Embryonic facial prominence (tissue), 1 donor: ENCODE measurements at regions not wholly inside any gene's neighbourhood (a gene's known extent, or its start where the extent isn't known, plus 50 kb on each side); places are given as distances from the start of the nearest gene placed in this dataset.

ENCODE experiments used
- DNase-seq: peaks from one replicate; pipeline ENCODE4 v3.0.0-alpha.2; 2016; ENCODE audit errors: extremely low spot score

DNA sequence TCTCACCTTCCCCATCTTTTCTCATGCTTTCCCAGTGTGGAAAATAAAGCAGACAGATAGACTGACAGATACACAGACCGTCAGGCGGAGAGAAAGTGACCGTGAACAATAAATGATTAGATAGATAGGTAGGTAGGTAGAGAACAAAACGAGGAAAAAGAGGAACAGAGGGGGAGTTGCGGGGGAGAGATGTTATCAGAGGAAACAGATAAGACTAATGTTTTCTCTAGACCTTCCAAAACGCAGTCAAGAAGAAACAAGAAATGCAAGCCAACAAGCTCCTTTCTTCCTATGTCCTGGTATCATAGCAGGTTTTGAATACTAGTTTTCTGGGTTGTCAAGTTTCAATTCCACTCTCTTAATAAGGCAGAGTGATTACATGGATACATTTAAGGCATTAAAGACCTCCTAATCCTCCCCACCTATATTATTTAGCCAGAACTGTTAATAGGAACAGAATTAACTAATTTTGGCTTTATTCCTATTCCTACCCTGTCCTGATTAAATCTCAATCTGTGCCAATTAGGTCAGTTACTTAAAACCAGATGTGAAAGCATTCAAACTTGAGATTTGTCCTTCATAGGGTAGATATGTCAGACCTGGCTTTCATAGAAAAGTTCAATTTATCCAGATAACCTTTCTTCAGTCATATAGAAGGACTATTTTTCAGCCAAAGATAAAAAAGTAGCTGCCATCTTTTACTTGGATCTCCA lies 89.0 kb upstream of the PTPRR start:
- no peak for DNase-seq

GRCh38 chr12:71008616-71009015 lies 88.1 kb upstream of the PTPRR start:
- no peak for DNase-seq

- DNase-seq: no peak
Observed at GRCh38 chr12:71007781-71008404, 87.4 kb upstream of the PTPRR start.

DNA sequence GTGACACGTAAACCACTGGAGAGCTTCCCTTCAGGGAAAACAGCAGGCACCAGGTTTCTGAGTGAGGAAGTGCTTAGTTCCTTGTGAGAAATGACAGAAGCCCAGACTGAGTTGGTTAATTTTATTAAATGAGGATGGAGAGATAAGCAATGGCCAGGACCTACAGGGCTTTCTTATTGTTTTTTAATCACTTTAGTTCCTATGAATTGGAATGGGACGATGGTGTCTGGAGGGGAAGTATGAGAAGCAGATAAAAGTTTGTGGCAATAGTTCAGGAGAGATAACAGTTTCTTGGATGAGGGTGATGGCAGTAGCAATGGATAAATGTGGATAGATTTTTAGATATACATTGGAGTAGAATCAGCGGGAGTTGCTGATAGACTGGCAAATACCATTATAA lies 86.5 kb upstream of the PTPRR start:
- no peak for DNase-seq

- DNase-seq: no peak
Observed at GRCh38 chr12:71005166-71005565, 84.6 kb upstream of the PTPRR start.

- DNase-seq: no peak
Observed at GRCh38 chr12:71004578-71004977, 84.0 kb upstream of the PTPRR start.

DNA sequence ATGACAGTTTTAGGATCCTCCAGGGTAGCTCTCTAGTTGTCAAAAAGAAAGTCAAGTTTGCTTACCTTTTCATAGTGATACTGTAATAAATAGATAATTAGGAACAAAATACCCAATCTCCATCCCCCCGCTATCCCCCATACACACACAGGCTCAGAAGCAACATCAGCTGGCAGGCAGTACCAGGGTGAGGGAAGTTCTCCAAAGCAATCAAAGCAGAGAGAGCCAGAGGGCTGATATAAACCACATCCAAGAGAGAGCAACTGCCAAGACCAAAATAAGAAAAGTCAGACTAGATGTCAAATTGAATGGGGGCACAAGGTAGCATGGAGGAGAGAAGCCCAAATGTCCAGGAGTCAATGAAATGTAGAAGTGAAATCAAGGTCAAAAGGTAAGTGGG lies 80.2 kb upstream of the PTPRR start:
- no peak for DNase-seq

- DNase-seq: no peak
Observed at GRCh38 chr12:71000255-71000654, 79.7 kb upstream of the PTPRR start.

DNA sequence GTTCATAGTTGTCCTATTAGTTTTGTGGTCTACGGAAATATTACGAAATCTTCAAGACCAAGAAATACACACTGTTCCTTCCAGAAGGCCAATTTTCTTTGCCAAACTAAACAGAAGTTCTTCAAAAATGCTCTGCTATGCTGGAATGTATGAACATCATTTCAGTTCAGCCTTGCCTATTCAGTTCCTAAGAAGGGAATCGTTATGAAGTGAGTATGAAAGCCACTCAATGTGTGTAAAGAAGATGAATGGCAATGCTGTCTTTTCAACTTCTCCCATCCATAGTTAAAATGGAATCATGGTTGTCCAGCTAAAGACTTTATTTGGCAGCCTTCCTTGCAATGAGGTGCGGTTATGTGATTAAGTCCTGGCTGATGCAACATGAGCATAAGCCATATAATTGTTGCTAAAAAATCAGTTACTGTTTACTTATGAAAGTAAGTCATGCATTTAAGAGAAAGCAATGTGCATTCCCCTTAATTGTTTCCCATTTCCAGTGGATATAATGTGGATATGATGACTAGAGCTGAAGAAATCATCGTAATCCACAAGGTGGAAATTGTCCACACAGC lies 73.8 kb upstream of the PTPRR start:
- no peak for DNase-seq

DNA sequence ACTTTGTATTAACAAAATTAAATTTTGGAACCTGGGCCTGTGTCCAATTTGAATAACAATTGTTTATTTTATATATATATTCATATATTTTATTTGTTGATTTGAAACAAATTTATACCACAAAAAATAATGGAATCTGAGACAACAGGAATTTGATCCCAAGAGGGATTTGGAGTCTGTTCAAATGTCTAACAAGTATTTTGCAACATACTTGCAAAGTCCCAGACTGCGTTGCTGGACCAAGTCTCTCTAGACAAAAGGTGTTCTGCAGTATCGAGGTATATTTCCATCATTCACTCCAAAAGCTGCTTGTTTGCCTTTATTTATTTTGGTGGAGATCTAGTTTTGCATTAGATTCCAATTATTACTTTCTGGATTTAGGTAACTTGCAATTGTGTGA lies 68.7 kb upstream of the PTPRR start:
- DNase-seq: no peak

DNA sequence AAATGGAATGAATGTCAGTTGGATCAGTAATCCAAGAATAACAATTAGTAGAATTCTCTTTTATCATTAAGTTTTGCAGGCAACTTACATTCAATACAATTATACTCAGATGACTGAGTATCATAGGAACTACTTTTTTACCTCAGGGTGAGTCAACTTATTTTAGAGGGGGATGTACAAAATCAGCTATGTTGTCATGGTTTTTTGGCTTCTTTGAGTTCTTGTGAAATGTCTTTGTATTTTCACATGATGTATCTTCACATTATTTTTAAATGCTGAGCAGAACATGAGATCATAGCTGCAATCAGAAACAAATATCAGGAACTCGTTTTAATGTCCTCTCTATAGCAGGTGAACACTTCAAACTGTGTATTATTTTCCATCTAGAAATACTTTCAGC lies 65.3 kb upstream of the PTPRR start:
- DNase-seq: no peak

DNA sequence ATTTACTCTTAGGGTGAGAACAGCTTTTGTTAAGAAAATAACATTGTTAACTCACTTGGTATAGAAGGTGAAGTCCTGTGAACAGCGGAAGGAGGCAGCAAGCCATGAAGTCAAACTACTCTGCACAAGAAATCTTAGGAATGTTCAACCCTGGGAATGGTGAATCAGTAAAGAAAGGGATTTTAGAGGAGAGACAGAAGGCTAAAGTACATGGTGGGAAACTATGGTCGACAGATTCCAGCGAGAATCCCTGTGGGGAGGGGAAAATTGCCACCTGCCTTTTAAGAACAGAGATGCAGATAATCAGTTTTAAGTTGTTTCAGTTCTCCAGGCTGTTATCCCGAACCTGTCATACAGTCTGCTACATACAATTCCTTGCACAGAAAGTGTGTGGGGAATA lies 63.2 kb upstream of the PTPRR start:
- DNase-seq: no peak

DNA sequence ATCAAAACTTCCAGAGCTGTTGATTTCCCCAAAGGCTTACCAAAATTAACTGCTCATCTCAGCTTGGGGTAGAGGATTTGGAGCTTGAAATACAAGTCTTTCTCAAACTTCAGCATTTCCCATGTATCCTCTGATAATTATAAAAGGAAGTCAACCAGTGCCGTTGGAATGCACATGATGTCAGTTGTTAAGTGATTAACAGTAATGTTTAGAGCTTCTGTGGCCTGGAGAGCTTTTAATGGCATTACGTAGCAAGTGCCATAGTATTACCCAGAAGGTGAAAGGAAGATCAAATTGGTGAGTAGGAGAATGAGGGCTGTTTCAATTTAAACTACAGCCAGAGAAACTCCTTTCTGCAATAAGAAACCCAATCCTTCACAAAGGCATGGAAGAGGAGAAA lies 62.5 kb upstream of the PTPRR start:
- no peak for DNase-seq

DNA sequence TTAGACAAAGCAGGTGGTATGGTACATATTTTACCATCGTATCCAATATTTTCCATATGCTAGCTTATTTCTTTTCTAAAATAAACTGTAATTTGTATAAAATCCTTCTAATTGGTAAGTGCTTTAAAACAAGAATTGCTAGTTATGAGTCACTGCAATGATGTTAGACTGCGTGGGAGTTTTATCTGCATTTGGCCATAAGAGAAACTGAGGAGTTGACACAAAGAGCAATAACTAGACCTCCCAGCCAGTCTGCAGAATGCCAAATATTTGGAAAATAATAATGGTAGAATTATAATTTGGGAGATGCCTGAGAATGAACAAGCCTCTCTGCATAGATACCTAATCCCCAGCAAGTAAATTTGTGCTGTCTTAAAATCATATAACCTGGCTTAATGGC lies 61.7 kb upstream of the PTPRR start:
- DNase-seq: no peak

DNA sequence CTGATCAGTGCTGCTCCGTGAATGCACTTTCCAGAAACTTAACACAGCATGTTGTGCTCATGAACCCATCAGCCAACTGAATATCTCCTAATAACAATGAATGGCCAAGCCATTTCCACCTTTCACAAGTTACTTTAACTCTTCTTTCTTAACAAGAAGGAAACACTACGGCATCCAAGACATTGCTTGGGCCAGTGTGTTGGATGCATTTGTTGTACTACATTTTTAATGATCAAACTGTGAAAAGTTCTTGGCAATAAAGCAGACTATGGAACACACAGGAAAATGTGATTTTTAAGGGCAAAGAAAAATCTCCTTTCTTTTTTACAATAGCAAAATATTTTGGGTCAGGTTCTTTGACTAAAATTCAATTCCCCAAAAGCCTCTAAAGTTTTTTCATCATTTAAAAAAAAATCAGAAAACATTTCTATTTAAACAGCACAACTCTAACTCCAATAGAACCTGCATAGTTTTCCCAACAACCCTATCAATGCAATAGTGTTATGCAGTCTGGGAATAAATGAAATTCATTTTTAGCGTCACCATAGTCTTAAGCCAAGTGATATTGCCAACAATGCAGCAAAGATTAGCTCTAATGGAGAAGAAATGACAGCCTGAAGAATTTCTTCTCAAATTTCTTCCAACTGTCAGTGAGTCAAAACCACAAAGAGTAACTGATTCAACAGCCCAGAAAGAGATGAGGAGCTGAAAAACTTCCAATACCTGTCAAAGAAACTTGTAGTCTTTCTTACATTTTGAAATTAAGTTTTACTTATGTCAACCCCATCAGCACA lies 50.7 kb upstream of the PTPRR start:
- no peak for DNase-seq
